ENCODE measurements at regions not wholly inside any gene's neighbourhood (a gene's known extent, or its start where the extent isn't known, plus 50 kb on each side); places are given as distances from the start of the nearest gene placed in this dataset.
A peak's percentile ranks its signal among the peaks of the same experiment; 100 is the strongest.
"Not testable (repeated sequence)": the region's sequence is repeated elsewhere in the genome, so short reads cannot be mapped to it uniquely, and the experiment has no call there.

- DNase-seq (ENCODE audit: low spot score): no peak
Observed at GRCh38 chr18:41131050-41131449, 824.0 kb upstream of the PIK3C3 start.

- no peak for DNase-seq (ENCODE audit: low spot score)
Observed at GRCh38 chr18:41128545-41128944, 826.5 kb upstream of the PIK3C3 start.

- no peak for DNase-seq (ENCODE audit: low spot score)
Observed at GRCh38 chr18:41128126-41128525, 826.9 kb upstream of the PIK3C3 start.

GRCh38 chr18:41126541-41127235 is 828.3 kb upstream of the PIK3C3 start:
- DNase-seq (ENCODE audit: low spot score): no peak

- DNase-seq (ENCODE audit: low spot score): no peak
Observed at GRCh38 chr18:41121116-41121826, 833.8 kb upstream of the PIK3C3 start.

- DNase-seq (ENCODE audit: low spot score): no peak
Observed at GRCh38 chr18:41119031-41119430, 836.0 kb upstream of the PIK3C3 start.

- DNase-seq (ENCODE audit: low spot score): no peak
Observed at GRCh38 chr18:41113885-41114482, 841.0 kb upstream of the PIK3C3 start.

GRCh38 chr18:41099451-41099850 is 855.6 kb upstream of the PIK3C3 start:
- no peak for DNase-seq (ENCODE audit: low spot score)

GRCh38 chr18:41096504-41096903 is 858.5 kb upstream of the PIK3C3 start:
- peak; percentile 9 for DNase-seq (ENCODE audit: low spot score)

GRCh38 chr18:41077076-41077475 is 878.0 kb upstream of the PIK3C3 start:
- DNase-seq (ENCODE audit: low spot score): no peak

- DNase-seq (ENCODE audit: low spot score): no peak
Observed at GRCh38 chr18:41075212-41075611, 879.8 kb upstream of the PIK3C3 start.

GRCh38 chr18:41073372-41073954 is 881.6 kb upstream of the PIK3C3 start:
- DNase-seq (ENCODE audit: low spot score): no peak

- no peak for DNase-seq (ENCODE audit: low spot score)
Observed at GRCh38 chr18:41072946-41073345, 882.1 kb upstream of the PIK3C3 start.

GRCh38 chr18:41071826-41072225 is 883.2 kb upstream of the PIK3C3 start:
- DNase-seq (ENCODE audit: low spot score): no peak

GRCh38 chr18:41069167-41069566 is 885.9 kb upstream of the PIK3C3 start:
- no peak for DNase-seq (ENCODE audit: low spot score)

GRCh38 chr18:41064916-41065315 is 890.1 kb upstream of the PIK3C3 start:
- DNase-seq (ENCODE audit: low spot score): no peak

- no peak for DNase-seq (ENCODE audit: low spot score)
Observed at GRCh38 chr18:41060967-41061366, 894.1 kb upstream of the PIK3C3 start.

GRCh38 chr18:41059126-41059415 is 896.0 kb upstream of the PIK3C3 start:
- no peak for DNase-seq (ENCODE audit: low spot score)

- DNase-seq (ENCODE audit: low spot score): no peak
Observed at GRCh38 chr18:41058351-41059125, 896.5 kb upstream of the PIK3C3 start.

- DNase-seq (ENCODE audit: low spot score): no peak
Observed at GRCh38 chr18:41052625-41053024, 902.4 kb upstream of the PIK3C3 start.

- not testable (repeated sequence) for DNase-seq (ENCODE audit: low spot score)
Observed at GRCh38 chr18:41046250-41046649, 908.8 kb upstream of the PIK3C3 start.

- no peak for DNase-seq (ENCODE audit: low spot score)
Observed at GRCh38 chr18:41043876-41044275, 911.2 kb upstream of the PIK3C3 start.
